ENCODE measurements at regions not wholly inside any gene's neighbourhood (a gene's known extent, or its start where the extent isn't known, plus 50 kb on each side); places are given as distances from the start of the nearest gene placed in this dataset.

DNA sequence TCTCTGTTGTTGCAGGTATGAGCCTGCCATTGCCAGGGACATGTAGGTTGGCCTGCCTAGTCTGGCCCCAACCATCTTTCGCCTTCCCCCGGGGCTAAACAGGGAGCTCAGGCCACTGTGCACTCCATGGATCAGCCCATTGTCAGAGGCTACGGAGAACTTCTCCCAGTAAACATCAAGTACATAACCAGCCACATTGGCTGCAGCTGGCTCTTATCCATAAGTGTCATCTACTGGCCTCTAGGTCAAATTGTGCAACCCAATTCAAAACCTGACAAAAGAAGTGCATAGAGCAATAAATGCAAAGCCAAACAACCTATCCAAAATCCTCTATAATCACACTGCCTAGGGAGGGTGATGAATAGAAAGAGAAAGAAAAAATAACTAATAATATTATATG is 418.1 kb upstream of the DCC start:
- no peaks in the 10 kb centered on the region for H3K4me1 ChIP-seq (ENCODE audit: control insufficient read depth in 1 of 2, insufficient read depth in 2 of 2, low read length in 2 of 2)
- intact Hi-C loops (cut with micrococcal nuclease) = loop anchor here in 1 of 2 donors (10.0 kb wide), 1 partner anchor 57 kb away; no protein-coding TSS in a partner anchor
- Mint-ChIP-seq H3K4me1 (no peaks in the 10 kb centered on the region), H3K4me3 (no peak overlapping the region), H3K36me3 (no peaks in the 10 kb centered on the region), H3K27me3 (ENCODE audit: low read depth in 3 of 3) (peaks cover 0 to 1% (median 0%) of the 10 kb centered on the region in 3 donors), H3K9me3 (peaks cover 0 to 8% (median 3%) of the 10 kb centered on the region in 7 donors), H3K27ac (no peak overlapping the region)
- H2AFZ ChIP-seq (ENCODE audit: insufficient read depth, low read depth, low read length, poor library complexity, severe bottlenecking) = no peak overlapping the region
- H3K27me3 ChIP-seq (ENCODE audit: control insufficient read depth in 2 of 2, insufficient read depth in 2 of 2, low read length in 2 of 2) = no peaks in the 10 kb centered on the region
- TF ChIP-seq, protein P1, sequence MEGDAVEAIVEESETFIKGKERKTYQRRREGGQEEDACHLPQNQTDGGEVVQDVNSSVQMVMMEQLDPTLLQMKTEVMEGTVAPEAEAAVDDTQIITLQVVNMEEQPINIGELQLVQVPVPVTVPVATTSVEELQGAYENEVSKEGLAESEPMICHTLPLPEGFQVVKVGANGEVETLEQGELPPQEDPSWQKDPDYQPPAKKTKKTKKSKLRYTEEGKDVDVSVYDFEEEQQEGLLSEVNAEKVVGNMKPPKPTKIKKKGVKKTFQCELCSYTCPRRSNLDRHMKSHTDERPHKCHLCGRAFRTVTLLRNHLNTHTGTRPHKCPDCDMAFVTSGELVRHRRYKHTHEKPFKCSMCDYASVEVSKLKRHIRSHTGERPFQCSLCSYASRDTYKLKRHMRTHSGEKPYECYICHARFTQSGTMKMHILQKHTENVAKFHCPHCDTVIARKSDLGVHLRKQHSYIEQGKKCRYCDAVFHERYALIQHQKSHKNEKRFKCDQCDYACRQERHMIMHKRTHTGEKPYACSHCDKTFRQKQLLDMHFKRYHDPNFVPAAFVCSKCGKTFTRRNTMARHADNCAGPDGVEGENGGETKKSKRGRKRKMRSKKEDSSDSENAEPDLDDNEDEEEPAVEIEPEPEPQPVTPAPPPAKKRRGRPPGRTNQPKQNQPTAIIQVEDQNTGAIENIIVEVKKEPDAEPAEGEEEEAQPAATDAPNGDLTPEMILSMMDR (IDR thresholded peaks at IDR 0.05) = no peak
- no peaks in the 10 kb centered on the region for H3K79me2 ChIP-seq (ENCODE audit: insufficient read depth, low read length)
- H3K9ac ChIP-seq (ENCODE audit: insufficient read depth, low read length, poor library complexity, severe bottlenecking) = no peak overlapping the region
- peaks cover 11 to 13% of the 10 kb centered on the region in 2 donors for H3K9me3 ChIP-seq (replicated peaks in 1 of 2; ENCODE audit: control insufficient read depth in 1 of 2, insufficient read depth in 1 of 2, low read length in 2 of 2)
- no peaks in the 10 kb centered on the region for H3K36me3 ChIP-seq (replicated peaks in 1 of 2; ENCODE audit: control insufficient read depth in 1 of 2, insufficient read depth in 2 of 2, low read length in 2 of 2)
- no peak for DNase-seq
- no peak overlapping the region for H3K4me3 ChIP-seq (replicated peaks in 1 of 3; ENCODE audit: low read depth in 2 of 3, low read length in 3 of 3)
- no peak overlapping the region for H3K27ac ChIP-seq (ENCODE audit: low read depth in 1 of 2, low read length in 2 of 2)
- no peaks in the 10 kb centered on the region for H4K20me1 ChIP-seq (ENCODE audit: insufficient read depth, low read length)
- 75% methylated on average over 2 of the region's 3 CpGs for WGBS (ENCODE audit: insufficient coverage)
- H3K4me2 ChIP-seq (replicated peaks; ENCODE audit: extremely low read depth, low read length, poor library complexity, severe bottlenecking) = no peak overlapping the region

- Histone ChIP-seq H3K27me3 (ENCODE audit: control insufficient read depth in 2 of 2, insufficient read depth in 2 of 2, low read length in 2 of 2) (no peaks in the 10 kb centered on the region), H3K4me1 (ENCODE audit: control insufficient read depth in 1 of 2, insufficient read depth in 2 of 2, low read length in 2 of 2) (no peaks in the 10 kb centered on the region), H2AFZ (ENCODE audit: insufficient read depth, low read depth, low read length, poor library complexity, severe bottlenecking) (no peak overlapping the region), H3K9ac (ENCODE audit: insufficient read depth, low read length, poor library complexity, severe bottlenecking) (no peak overlapping the region), H3K79me2 (ENCODE audit: insufficient read depth, low read length) (no peaks in the 10 kb centered on the region), H3K36me3 (replicated peaks in 1 of 2; ENCODE audit: control insufficient read depth in 1 of 2, insufficient read depth in 2 of 2, low read length in 2 of 2) (no peaks in the 10 kb centered on the region), H3K9me3 (replicated peaks in 1 of 2; ENCODE audit: control insufficient read depth in 1 of 2, insufficient read depth in 1 of 2, low read length in 2 of 2) (peaks cover 12% of the 10 kb centered on the region in 2 donors), H3K4me3 (replicated peaks in 1 of 3; ENCODE audit: low read depth in 2 of 3, low read length in 3 of 3) (no peak overlapping the region), H3K4me2 (replicated peaks; ENCODE audit: extremely low read depth, low read length, poor library complexity, severe bottlenecking) (no peak overlapping the region), H4K20me1 (ENCODE audit: insufficient read depth, low read length) (no peaks in the 10 kb centered on the region), H3K27ac (ENCODE audit: low read depth in 1 of 2, low read length in 2 of 2) (no peak overlapping the region)
- TF ChIP-seq, protein P1 (IDR thresholded peaks at IDR 0.05) = no peak
- no CpG with 5 or more reads among the region's 1 CpG for WGBS (ENCODE audit: insufficient coverage)
- Mint-ChIP-seq H3K9me3 (peaks cover 5 to 21% (median 9%) of the 10 kb centered on the region in 7 donors), H3K4me1 (no peaks in the 10 kb centered on the region), H3K36me3 (no peaks in the 10 kb centered on the region), H3K27me3 (ENCODE audit: low read depth in 3 of 3) (no peaks in the 10 kb centered on the region), H3K4me3 (no peak overlapping the region), H3K27ac (no peak overlapping the region)
- DNase-seq = no peak
- intact Hi-C loops (cut with micrococcal nuclease) = no loop called here
These were observed 406.1 kb upstream of the DCC start for GRCh38 chr18:51933903-51934302.

Data from CD14-positive monocyte (primary cell).